H9 (cell line): ENCODE measurements at regions not wholly inside any gene's neighbourhood (a gene's known extent, or its start where the extent isn't known, plus 50 kb on each side); places are given as distances from the start of the nearest gene placed in this dataset.

Source experiments
- DNase-seq: peaks from one replicate; pipeline ENCODE4 v3.0.0-alpha.2; 2017
- H2AFZ ChIP-seq: one replicate; pipeline ENCODE4 v1.6.1; 2013; ENCODE audit warnings: mild to moderate bottlenecking, low read length, control low read depth, moderate library complexity
- H2AK5ac ChIP-seq: 2 replicates; pipeline ENCODE4 v1.6.1; 2013; ENCODE audit warnings: low read length, control low read depth, mixed read lengths; ENCODE audit not compliant: insufficient read length
- H2BK120ac ChIP-seq: one replicate; pipeline ENCODE4 v1.6.1; 2013; ENCODE audit warnings: low read depth, mild to moderate bottlenecking, low read length, control low read depth, inconsistent platforms; ENCODE audit not compliant: poor library complexity, severe bottlenecking
- H2BK12ac ChIP-seq: 2 replicates; pipeline ENCODE4 v1.6.1; 2013; ENCODE audit warnings: low read length, control low read depth, mixed read lengths, low read depth; ENCODE audit not compliant: insufficient read length
- H2BK15ac ChIP-seq: 2 replicates; pipeline ENCODE4 v1.6.1; 2013; ENCODE audit warnings: low read depth, low read length, control low read depth
- H2BK20ac ChIP-seq: one replicate; pipeline ENCODE4 v1.6.1; 2013; ENCODE audit warnings: low read depth, mild to moderate bottlenecking, low read length, control low read depth, inconsistent platforms; ENCODE audit not compliant: poor library complexity, severe bottlenecking
- H2BK5ac ChIP-seq: 2 replicates; pipeline ENCODE4 v1.6.1; 2013; ENCODE audit warnings: low read length, control low read depth, mixed read lengths; ENCODE audit not compliant: insufficient read length
- H3K14ac ChIP-seq: 2 replicates; pipeline ENCODE4 v1.6.1; 2013; ENCODE audit warnings: low read length, control low read depth; ENCODE audit not compliant: insufficient read depth
- H3K18ac ChIP-seq: 2 replicates; pipeline ENCODE4 v1.6.1; 2013; ENCODE audit warnings: low read depth, mild to moderate bottlenecking, mixed read lengths, low read length, control low read depth; ENCODE audit not compliant: insufficient read length
- H3K23ac ChIP-seq: 2 replicates; pipeline ENCODE4 v1.6.1; 2013; ENCODE audit warnings: low read length, control low read depth, mixed read lengths, low read depth; ENCODE audit not compliant: insufficient read length
- H3K23me2 ChIP-seq: 2 replicates; pipeline ENCODE4 v1.6.1; 2013; ENCODE audit warnings: low read depth, mild to moderate bottlenecking, mixed read lengths, low read length, control low read depth; ENCODE audit not compliant: insufficient read length, poor library complexity, severe bottlenecking
- H3K27ac ChIP-seq: 2 replicates; pipeline ENCODE4 v1.5.1; 2013; ENCODE audit warnings: low read length, control low read depth, mixed read lengths, low read depth; ENCODE audit not compliant: insufficient read length
- H3K27me3 ChIP-seq: 2 replicates; pipeline ENCODE4 v1.6.1; 2013; ENCODE audit warnings: low read length, control low read depth, inconsistent platforms; ENCODE audit not compliant: insufficient read depth
- H3K4ac ChIP-seq: 2 replicates; pipeline ENCODE4 v1.6.1; 2013; ENCODE audit warnings: low read depth, mild to moderate bottlenecking, control low read depth, inconsistent platforms, low read length, moderate library complexity
- H3K4me1 ChIP-seq: 2 replicates; pipeline ENCODE4 v1.6.1; 2013; ENCODE audit warnings: low read length, control low read depth, inconsistent platforms; ENCODE audit not compliant: insufficient read depth
- H3K4me2 ChIP-seq: 2 replicates; pipeline ENCODE4 v1.6.1; 2013; ENCODE audit warnings: low read length, control low read depth, mixed read lengths; ENCODE audit not compliant: insufficient read length, insufficient read depth
- H3K56ac ChIP-seq: 2 replicates; pipeline ENCODE4 v1.6.1; 2013; ENCODE audit warnings: low read depth, mild to moderate bottlenecking, mixed read lengths, low read length, control low read depth; ENCODE audit not compliant: insufficient read length
- H3K79me1 ChIP-seq: 2 replicates; pipeline ENCODE4 v1.6.1; 2013; ENCODE audit warnings: low read depth, mild to moderate bottlenecking, moderate library complexity, low read length, control low read depth, inconsistent platforms; ENCODE audit not compliant: insufficient read depth, poor library complexity, severe bottlenecking
- H3K79me2 ChIP-seq: 2 replicates; pipeline ENCODE4 v1.6.1; 2013; ENCODE audit warnings: low read length, control low read depth, inconsistent platforms; ENCODE audit not compliant: insufficient read depth
- H3K9ac ChIP-seq: 2 replicates; pipeline ENCODE4 v1.6.1; 2013; ENCODE audit warnings: low read length, control low read depth, mixed read lengths; ENCODE audit not compliant: insufficient read length; ENCODE audit errors: extremely low read depth
- H3K9me3 ChIP-seq: one replicate; pipeline ENCODE4 v1.6.1; 2013; ENCODE audit warnings: low read depth, low read length, inconsistent platforms; ENCODE audit not compliant: control insufficient read depth
- H3T11ph ChIP-seq: one replicate; pipeline ENCODE4 v1.6.1; 2013; ENCODE audit warnings: mild to moderate bottlenecking, low read length, control low read depth, inconsistent platforms
- H4K20me1 ChIP-seq: one replicate; pipeline ENCODE4 v1.6.1; 2013; ENCODE audit not compliant: control insufficient read depth, insufficient read length, insufficient read depth
- H4K5ac ChIP-seq: 2 replicates; pipeline ENCODE4 v1.6.1; 2013; ENCODE audit warnings: low read depth, mild to moderate bottlenecking, mixed read lengths, low read length, control low read depth; ENCODE audit not compliant: insufficient read length
- H4K8ac ChIP-seq: replicated peaks from 2 replicates; pipeline ENCODE4 v1.6.1; 2013; ENCODE audit warnings: low read length, control low read depth, mixed read lengths, low read depth; ENCODE audit not compliant: insufficient read length
- H4K91ac ChIP-seq: 2 replicates; pipeline ENCODE4 v1.6.1; 2013; ENCODE audit warnings: low read depth, mild to moderate bottlenecking, moderate library complexity, mixed read lengths, low read length, control low read depth; ENCODE audit not compliant: insufficient read length
- H3K27ac Mint-ChIP-seq, 3 experiments: 2 replicates in 2 of 3; 3 replicates in 1 of 3; pipeline ENCODE4 v1.8.0; 2020 to 2021; ENCODE audit warnings: mixed read lengths in 3 of 3, mild to moderate bottlenecking in 1 of 3, moderate library complexity in 1 of 3
- H3K27me3 Mint-ChIP-seq: 2 replicates; pipeline ENCODE4 v1.8.0; 2021; ENCODE audit warnings: low read depth, mild to moderate bottlenecking, moderate library complexity, mixed read lengths
- H3K36me3 Mint-ChIP-seq, 3 experiments: 2 replicates in 2 of 3; 3 replicates in 1 of 3; pipeline ENCODE4 v1.8.0; 2020 to 2021; ENCODE audit warnings: low read depth in 3 of 3, mixed read lengths in 3 of 3; ENCODE audit not compliant: insufficient read depth in 1 of 3
- H3K4me1 Mint-ChIP-seq, 2 experiments: 2 replicates each; pipeline ENCODE4 v1.8.0; 2020; ENCODE audit warnings: mixed read lengths in 2 of 2
- H3K4me3 Mint-ChIP-seq, 2 experiments: 2 replicates in 1 of 2; 3 replicates in 1 of 2; pipeline ENCODE4 v1.8.0; 2020 to 2021; ENCODE audit warnings: mild to moderate bottlenecking in 2 of 2, mixed read lengths in 2 of 2, moderate library complexity in 1 of 2
- H3K9me3 Mint-ChIP-seq, 2 experiments: 2 replicates in 1 of 2; 3 replicates in 1 of 2; pipeline ENCODE4 v1.8.0; 2020; ENCODE audit warnings: mild to moderate bottlenecking in 2 of 2, mixed read lengths in 2 of 2, moderate library complexity in 1 of 2
- WGBS: extraction: QIAGEN DNeasy Blood & Tissue Kit; methylation state at CpG from one replicate; pipeline ENCODE4 v1.1.7; 2013; ENCODE audit warnings: missing lambda C conversion rate, low lambda C conversion rate, mixed read lengths; ENCODE audit not compliant: insufficient read length; ENCODE audit errors: extremely low coverage; 5-methylcytosine and 5-hydroxymethylcytosine counted together
- TF ChIP-seq, protein P1 (sequence below): fragments of 200-600 bp; sonication (generic); conservative IDR thresholded peaks from 3 replicates; pipeline ENCODE4 v1.8.0; 2021; ENCODE audit warnings: antibody characterized with exemption, mild to moderate bottlenecking

DNA sequence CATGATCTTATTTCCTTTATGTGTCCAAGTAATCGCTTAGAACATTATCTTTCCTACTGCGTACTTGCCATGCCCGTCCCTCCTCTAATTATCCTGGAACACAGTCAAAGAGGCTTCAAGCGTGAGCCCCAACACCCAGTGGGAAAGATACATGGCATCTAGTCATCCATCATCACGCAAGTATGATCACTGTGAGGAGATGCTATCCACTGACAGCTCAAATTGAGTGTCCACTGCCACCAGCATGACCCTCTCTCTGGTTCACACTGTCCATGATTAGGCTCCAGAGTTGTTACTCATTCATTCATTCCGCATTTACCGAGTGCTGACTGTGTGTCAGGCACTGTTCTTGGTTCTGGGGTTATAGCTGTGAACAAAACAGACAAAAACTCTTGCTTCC is 124.6 kb downstream of the COPS8 start:
- TF ChIP-seq, protein P1, sequence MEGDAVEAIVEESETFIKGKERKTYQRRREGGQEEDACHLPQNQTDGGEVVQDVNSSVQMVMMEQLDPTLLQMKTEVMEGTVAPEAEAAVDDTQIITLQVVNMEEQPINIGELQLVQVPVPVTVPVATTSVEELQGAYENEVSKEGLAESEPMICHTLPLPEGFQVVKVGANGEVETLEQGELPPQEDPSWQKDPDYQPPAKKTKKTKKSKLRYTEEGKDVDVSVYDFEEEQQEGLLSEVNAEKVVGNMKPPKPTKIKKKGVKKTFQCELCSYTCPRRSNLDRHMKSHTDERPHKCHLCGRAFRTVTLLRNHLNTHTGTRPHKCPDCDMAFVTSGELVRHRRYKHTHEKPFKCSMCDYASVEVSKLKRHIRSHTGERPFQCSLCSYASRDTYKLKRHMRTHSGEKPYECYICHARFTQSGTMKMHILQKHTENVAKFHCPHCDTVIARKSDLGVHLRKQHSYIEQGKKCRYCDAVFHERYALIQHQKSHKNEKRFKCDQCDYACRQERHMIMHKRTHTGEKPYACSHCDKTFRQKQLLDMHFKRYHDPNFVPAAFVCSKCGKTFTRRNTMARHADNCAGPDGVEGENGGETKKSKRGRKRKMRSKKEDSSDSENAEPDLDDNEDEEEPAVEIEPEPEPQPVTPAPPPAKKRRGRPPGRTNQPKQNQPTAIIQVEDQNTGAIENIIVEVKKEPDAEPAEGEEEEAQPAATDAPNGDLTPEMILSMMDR: no peak
- H3K9me3 ChIP-seq: no peaks in the 10 kb centered on the region
- DNase-seq: no peak
- no peak overlapping the region for H2BK5ac ChIP-seq
- H3K23me2 ChIP-seq: no peaks in the 10 kb centered on the region
- H2AK5ac ChIP-seq: no peak overlapping the region
- Mint-ChIP-seq H3K27ac (peak overlapping the region in 2 of 3 experiments; percentile 8 to 84; a peak in 3 of 7 replicates), H3K27me3 (no peaks in the 10 kb centered on the region; the same call in 1 of the 2 replicates), H3K36me3 (no peaks in the 10 kb centered on the region), H3K9me3 (no peaks in the 10 kb centered on the region), H3K4me3 (no peak overlapping the region), H3K4me1 (peaks cover 26 to 32% of the 10 kb centered on the region in 2 experiments)
- no peak overlapping the region for H3K4ac ChIP-seq
- no peak overlapping the region for H4K8ac ChIP-seq
- no peak overlapping the region for H3K4me2 ChIP-seq
- no peaks in the 10 kb centered on the region for H3K27me3 ChIP-seq
- H2BK20ac ChIP-seq: no peak overlapping the region
- H2BK15ac ChIP-seq: no peak overlapping the region
- H4K20me1 ChIP-seq: peaks cover 2% of the 10 kb centered on the region
- no peak overlapping the region for H3T11ph ChIP-seq
- H3K56ac ChIP-seq: no peak overlapping the region
- H3K79me1 ChIP-seq: no peaks in the 10 kb centered on the region
- H2BK120ac ChIP-seq: no peak overlapping the region
- peaks cover 14% of the 10 kb centered on the region; the same call in 1 of the 2 replicates for H3K4me1 ChIP-seq
- no peaks in the 10 kb centered on the region for H3K79me2 ChIP-seq
- H2AFZ ChIP-seq: no peak overlapping the region
- no peak overlapping the region for H3K18ac ChIP-seq
- H4K91ac ChIP-seq: no peak overlapping the region
- H4K5ac ChIP-seq: no peak overlapping the region
- H2BK12ac ChIP-seq: no peak overlapping the region
- H3K9ac ChIP-seq: no peak overlapping the region
- H3K14ac ChIP-seq: no peak overlapping the region
- H3K23ac ChIP-seq: no peak overlapping the region
- H3K27ac ChIP-seq: no peak overlapping the region
- WGBS: no CpG with 5 or more reads among the region's 7 CpGs
